ENCODE measurements at regions not wholly inside any gene's neighbourhood (a gene's known extent, or its start where the extent isn't known, plus 50 kb on each side); places are given as distances from the start of the nearest gene placed in this dataset.

GRCh38 chr5:82901281-82901888 is 175.8 kb downstream of the TMEM167A start:
- Histone ChIP-seq H2AFZ (ENCODE audit: low read length) (no peak overlapping the region), H4K5ac (ENCODE audit: insufficient read length, low read depth, low read length) (no peak overlapping the region), H2AK5ac (ENCODE audit: low read depth, low read length) (no peak overlapping the region), H2BK120ac (replicated peaks; ENCODE audit: low read depth, low read length) (no peak overlapping the region), H3K9me3 (ENCODE audit: insufficient read depth in 2 of 2, low read depth in 1 of 2, low read length in 1 of 2) (peaks cover 4 to 5% of the 10 kb centered on the region in 2 experiments; a peak in 3 of 4 replicates), H3K23ac (ENCODE audit: insufficient read length) (no peak overlapping the region), H3K79me2 (ENCODE audit: control insufficient read depth in 1 of 2, insufficient read depth in 2 of 2, low read length in 2 of 2) (no peaks in the 10 kb centered on the region), H3K4me3 (ENCODE audit: extremely low read depth in 1 of 4, insufficient read depth in 2 of 4, low read depth in 3 of 4, low read length in 4 of 4) (no peak overlapping the region), H2BK20ac (ENCODE audit: low read length) (no peak overlapping the region), H3K14ac (ENCODE audit: insufficient read length) (no peak overlapping the region), H3K27me3 (replicated peaks in 1 of 4; ENCODE audit: control insufficient read depth in 3 of 4, extremely low read depth in 1 of 4, insufficient read depth in 3 of 4, low read length in 3 of 4) (no peaks in the 10 kb centered on the region), H3K79me1 (ENCODE audit: low read depth, low read length) (no peaks in the 10 kb centered on the region), H2BK12ac (ENCODE audit: low read depth, low read length) (no peak overlapping the region), H3K18ac (ENCODE audit: extremely low read depth, low read length) (no peak overlapping the region), H3K4me1 (replicated peaks in 1 of 4; ENCODE audit: control insufficient read depth in 3 of 4, insufficient read depth in 4 of 4, low read length in 3 of 4) (no peaks in the 10 kb centered on the region), H3K4me2 (ENCODE audit: insufficient read depth in 1 of 2, low read depth in 2 of 2, low read length in 2 of 2) (no peak overlapping the region), H3K23me2 (ENCODE audit: low read depth, low read length) (no peaks in the 10 kb centered on the region), H3K56ac (replicated peaks; ENCODE audit: insufficient read length, low read depth, low read length) (no peak overlapping the region), H4K91ac (replicated peaks; ENCODE audit: insufficient read length, low read length) (no peak overlapping the region), H4K20me1 (replicated peaks in 1 of 2; ENCODE audit: control insufficient read depth in 1 of 2, insufficient read depth in 2 of 2, low read length in 2 of 2) (no peaks in the 10 kb centered on the region), H2BK15ac (ENCODE audit: low read length) (no peak overlapping the region), H2BK5ac (ENCODE audit: low read depth, low read length) (no peak overlapping the region), H3K9ac (replicated peaks in 1 of 4; ENCODE audit: extremely low read depth in 1 of 4, low read depth in 3 of 4, low read length in 3 of 4) (no peak overlapping the region), H4K8ac (ENCODE audit: extremely low read depth, insufficient read depth, low read length) (no peak overlapping the region), H3K36me3 (ENCODE audit: control insufficient read depth in 2 of 4, insufficient read depth in 4 of 4, low read length in 3 of 4) (no peaks in the 10 kb centered on the region; a peak in 1 of 8 replicates), H3K4ac (replicated peaks; ENCODE audit: insufficient read length, low read depth, low read length) (no peak overlapping the region), H3K27ac (ENCODE audit: low read depth, low read length) (no peak overlapping the region)
- ChIA-PET POLR2A (ENCODE audit: partially characterized antibody) (no interaction called here), CTCF (ENCODE audit: partially characterized antibody) (no interaction called here)
- DNase-seq (ENCODE audit: low read depth in 1 of 2, low spot score in 2 of 2) (no peak), FAIRE-seq (no peak)
- 88% methylated on average over 1 of the region's 1 CpG; no CpG with 5 or more reads in 1 of the 2 experiments for WGBS, 2 experiments (ENCODE audit: extremely low coverage in 1 of 2, insufficient coverage in 1 of 2, insufficient read length in 1 of 2, insufficient replicate concordance in 2 of 2, low coverage in 1 of 2, low lambda C conversion rate in 2 of 2, missing lambda C conversion rate in 1 of 2)
- TF ChIP-seq RFX5 (IDR thresholded peaks at IDR 0.05; ENCODE audit: borderline replicate concordance, low read depth, low read length) (no peak), FOSL1 (IDR thresholded peaks at IDR 0.05; ENCODE audit: insufficient read depth, low read depth, low read length) (no peak), SIN3A (conservative IDR thresholded peaks at IDR 0.05 in 1 of 2, IDR thresholded peaks at IDR 0.05 in 1 of 2; ENCODE audit: low read depth in 1 of 2, low read length in 2 of 2) (no peak), GTF2F1 (IDR thresholded peaks at IDR 0.05; ENCODE audit: borderline replicate concordance, low read depth, low read length) (no peak), TEAD4 (IDR thresholded peaks at IDR 0.05; ENCODE audit: low read depth, low read length) (no peak), YY1 (IDR thresholded peaks at IDR 0.05; ENCODE audit: low read depth, low read length) (no peak), PHF8 (conservative IDR thresholded peaks at IDR 0.05; ENCODE audit: low read depth, low read length) (no peak), CTBP2 (IDR thresholded peaks at IDR 0.05; ENCODE audit: borderline replicate concordance, insufficient read depth, insufficient read length, low read length) (no peak), POLR2AphosphoS5 (IDR thresholded peaks at IDR 0.05; ENCODE audit: low read depth, low read length) (no peak), ASH2L (IDR thresholded peaks at IDR 0.05; ENCODE audit: low read length) (no peak), EP300 (IDR thresholded peaks at IDR 0.05; ENCODE audit: borderline replicate concordance in 1 of 2, low read depth in 2 of 2, low read length in 2 of 2) (no peak), NRF1 (IDR thresholded peaks at IDR 0.05; ENCODE audit: low read depth, low read length) (no peak), JUND (IDR thresholded peaks at IDR 0.05; ENCODE audit: low read length) (no peak), EGR1 (IDR thresholded peaks at IDR 0.05; ENCODE audit: borderline replicate concordance, low read depth, low read length) (no peak)

Data from H1 (cell line).